ENCODE measurements at regions not wholly inside any gene's neighbourhood (a gene's known extent, or its start where the extent isn't known, plus 50 kb on each side); places are given as distances from the start of the nearest gene placed in this dataset.

DNA sequence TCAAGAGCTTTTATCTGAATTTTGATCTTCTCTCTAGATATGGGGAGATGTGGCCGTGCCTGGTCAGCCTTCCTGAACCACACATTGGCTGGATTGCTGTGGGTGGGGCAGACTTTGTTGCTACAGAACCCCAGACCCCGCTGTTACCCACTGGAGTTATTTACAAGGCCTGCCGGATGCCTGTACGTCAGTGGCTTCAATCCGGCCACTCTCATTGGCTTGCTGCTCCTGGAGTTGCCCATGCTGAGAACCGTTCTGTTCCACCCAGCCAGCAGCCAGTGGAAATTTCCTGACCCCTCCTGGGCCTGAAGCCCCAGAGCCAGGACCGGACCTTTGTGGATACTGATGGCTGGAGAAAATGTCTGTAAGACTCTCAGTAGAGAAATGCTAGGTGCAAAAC, 101.9 kb downstream of the TFAP2C start:
- Histone ChIP-seq H3K27ac (ENCODE audit: low read depth, low read length) (no peak overlapping the region), H3K9me3 (ENCODE audit: control insufficient read depth, insufficient read depth, low read length) (no peaks in the 10 kb centered on the region), H3K4me3 (ENCODE audit: low read length) (no peak overlapping the region), H3K27me3 (ENCODE audit: control insufficient read depth, low read length) (no peaks in the 10 kb centered on the region), H3K9me2 (replicated peaks; ENCODE audit: control insufficient read depth, low read length) (no peaks in the 10 kb centered on the region), H3K79me2 (ENCODE audit: control insufficient read depth, low read length) (no peaks in the 10 kb centered on the region), H3F3A (ENCODE audit: control insufficient read depth, insufficient read depth) (no peaks in the 10 kb centered on the region), H3K4me1 (ENCODE audit: control insufficient read depth, low read length) (no peaks in the 10 kb centered on the region), H3K4me2 (ENCODE audit: low read length) (no peak overlapping the region), H4K20me1 (ENCODE audit: control insufficient read depth, insufficient read depth, low read depth, low read length) (no peaks in the 10 kb centered on the region), H3K36me3 (ENCODE audit: control insufficient read depth, low read length) (no peaks in the 10 kb centered on the region)
- TF ChIP-seq, protein P1, sequence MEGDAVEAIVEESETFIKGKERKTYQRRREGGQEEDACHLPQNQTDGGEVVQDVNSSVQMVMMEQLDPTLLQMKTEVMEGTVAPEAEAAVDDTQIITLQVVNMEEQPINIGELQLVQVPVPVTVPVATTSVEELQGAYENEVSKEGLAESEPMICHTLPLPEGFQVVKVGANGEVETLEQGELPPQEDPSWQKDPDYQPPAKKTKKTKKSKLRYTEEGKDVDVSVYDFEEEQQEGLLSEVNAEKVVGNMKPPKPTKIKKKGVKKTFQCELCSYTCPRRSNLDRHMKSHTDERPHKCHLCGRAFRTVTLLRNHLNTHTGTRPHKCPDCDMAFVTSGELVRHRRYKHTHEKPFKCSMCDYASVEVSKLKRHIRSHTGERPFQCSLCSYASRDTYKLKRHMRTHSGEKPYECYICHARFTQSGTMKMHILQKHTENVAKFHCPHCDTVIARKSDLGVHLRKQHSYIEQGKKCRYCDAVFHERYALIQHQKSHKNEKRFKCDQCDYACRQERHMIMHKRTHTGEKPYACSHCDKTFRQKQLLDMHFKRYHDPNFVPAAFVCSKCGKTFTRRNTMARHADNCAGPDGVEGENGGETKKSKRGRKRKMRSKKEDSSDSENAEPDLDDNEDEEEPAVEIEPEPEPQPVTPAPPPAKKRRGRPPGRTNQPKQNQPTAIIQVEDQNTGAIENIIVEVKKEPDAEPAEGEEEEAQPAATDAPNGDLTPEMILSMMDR (IDR thresholded peaks at IDR 0.05; ENCODE audit: low read depth, low read length, poor library complexity, severe bottlenecking): no peak
- no peak for TF ChIP-seq EZH2phosphoT487 (IDR thresholded peaks at IDR 0.05; ENCODE audit: borderline replicate concordance, low read length)

DNA sequence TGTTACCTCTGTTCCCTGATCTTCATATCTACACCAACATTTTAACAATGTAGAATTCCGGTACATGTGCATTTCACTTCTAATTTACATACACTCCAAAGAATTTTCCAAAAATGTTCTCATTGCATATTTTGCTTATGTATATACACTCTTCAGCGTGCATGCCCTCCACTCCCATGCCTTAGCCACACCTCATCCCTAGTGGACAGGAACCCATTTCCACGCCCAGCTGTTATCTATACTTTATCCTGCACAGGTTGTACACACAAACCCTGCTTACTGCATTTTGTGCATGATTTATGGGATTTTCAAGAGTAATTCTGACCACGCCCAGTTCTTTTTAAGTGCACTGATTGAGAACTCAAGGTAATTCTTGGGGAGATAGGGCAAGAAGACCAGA, 102.4 kb downstream of the TFAP2C start:
- Histone ChIP-seq H3K9me2 (replicated peaks; ENCODE audit: control insufficient read depth, low read length) (no peaks in the 10 kb centered on the region), H3K79me2 (ENCODE audit: control insufficient read depth, low read length) (no peaks in the 10 kb centered on the region), H3F3A (ENCODE audit: control insufficient read depth, insufficient read depth) (no peaks in the 10 kb centered on the region), H3K4me2 (ENCODE audit: low read length) (no peak overlapping the region), H3K27ac (ENCODE audit: low read depth, low read length) (no peak overlapping the region), H3K27me3 (ENCODE audit: control insufficient read depth, low read length) (no peaks in the 10 kb centered on the region), H4K20me1 (ENCODE audit: control insufficient read depth, insufficient read depth, low read depth, low read length) (no peaks in the 10 kb centered on the region), H3K4me1 (ENCODE audit: control insufficient read depth, low read length) (no peaks in the 10 kb centered on the region), H3K4me3 (ENCODE audit: low read length) (no peak overlapping the region), H3K9me3 (ENCODE audit: control insufficient read depth, insufficient read depth, low read length) (no peaks in the 10 kb centered on the region), H3K36me3 (ENCODE audit: control insufficient read depth, low read length) (no peaks in the 10 kb centered on the region)
- TF ChIP-seq, protein P1 (IDR thresholded peaks at IDR 0.05; ENCODE audit: low read depth, low read length, poor library complexity, severe bottlenecking): no peak
- TF ChIP-seq EZH2phosphoT487 (IDR thresholded peaks at IDR 0.05; ENCODE audit: borderline replicate concordance, low read length): no peak

DNA sequence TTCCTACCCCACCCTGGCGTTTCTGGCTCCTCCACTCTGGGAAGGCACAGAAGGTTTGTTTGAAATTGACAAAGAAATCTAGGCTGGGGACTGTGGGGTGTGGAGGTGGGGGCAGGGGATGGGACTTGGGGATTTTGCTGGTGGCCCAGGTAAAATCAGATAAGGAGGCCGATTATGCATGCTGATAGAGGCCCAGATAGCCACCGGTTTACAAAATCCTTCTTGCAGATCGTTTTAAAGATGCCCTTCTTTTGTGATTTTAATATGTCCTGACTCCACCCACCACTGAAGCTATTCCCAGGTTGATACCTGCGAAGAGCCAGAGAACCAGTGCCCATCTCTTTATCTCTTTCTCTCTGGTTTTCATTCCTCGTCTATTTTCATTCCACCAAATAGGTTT, 104.9 kb downstream of the TFAP2C start:
- no peak overlapping the region for H3K4me3 ChIP-seq (ENCODE audit: low read length)
- no peaks in the 10 kb centered on the region for H3K4me1 ChIP-seq (ENCODE audit: control insufficient read depth, low read length)
- no peak for TF ChIP-seq EZH2phosphoT487 (IDR thresholded peaks at IDR 0.05; ENCODE audit: borderline replicate concordance, low read length)
- TF ChIP-seq, protein P1 (IDR thresholded peaks at IDR 0.05; ENCODE audit: low read depth, low read length, poor library complexity, severe bottlenecking): no peak
- H3K79me2 ChIP-seq (ENCODE audit: control insufficient read depth, low read length): no peaks in the 10 kb centered on the region
- H3K4me2 ChIP-seq (ENCODE audit: low read length): no peak overlapping the region
- H3K27me3 ChIP-seq (ENCODE audit: control insufficient read depth, low read length): no peaks in the 10 kb centered on the region
- no peaks in the 10 kb centered on the region for H3K9me2 ChIP-seq (replicated peaks; ENCODE audit: control insufficient read depth, low read length)
- no peaks in the 10 kb centered on the region for H3K36me3 ChIP-seq (ENCODE audit: control insufficient read depth, low read length)
- H3F3A ChIP-seq (ENCODE audit: control insufficient read depth, insufficient read depth): no peaks in the 10 kb centered on the region
- H4K20me1 ChIP-seq (ENCODE audit: control insufficient read depth, insufficient read depth, low read depth, low read length): no peaks in the 10 kb centered on the region
- no peaks in the 10 kb centered on the region for H3K9me3 ChIP-seq (ENCODE audit: control insufficient read depth, insufficient read depth, low read length)
- no peak overlapping the region for H3K27ac ChIP-seq (ENCODE audit: low read depth, low read length)
